Sciatic nerve (tissue), 2 donors: ENCODE measurements at regions not wholly inside any gene's neighbourhood (a gene's known extent, or its start where the extent isn't known, plus 50 kb on each side); places are given as distances from the start of the nearest gene placed in this dataset.
"Not testable (repeated sequence)": the region's sequence is repeated elsewhere in the genome, so short reads cannot be mapped to it uniquely, and the experiment has no call there.

ENCODE experiments used
- ATAC-seq: fragments of 200-7000 bp; cut with Tn5 transposase; one replicate; pipeline ENCODE4 v1.9.1; 2020; ENCODE audit warnings: mild to moderate bottlenecking, moderate library complexity
- DNase-seq: peaks from one replicate; pipeline ENCODE4 v3.0.0-alpha.2; 2020; ENCODE audit warnings: low spot score
- intact Hi-C: fragments of 100-400 bp; cut with DNase I; formaldehyde crosslinking; loops from one replicate; pipeline ENCODE4 v1.14.2; 2022
- donor health status: DM: no; HTN: no; CAD: no.
- donor health status: DM: no; HTN: no; CAD: no.

- intact Hi-C loops, result no loop called here
- DNase-seq (no peak), ATAC-seq (no peak)
Observed at GRCh38 chr21:27578741-27579265, 611.9 kb upstream of the ADAMTS5 start.

DNA sequence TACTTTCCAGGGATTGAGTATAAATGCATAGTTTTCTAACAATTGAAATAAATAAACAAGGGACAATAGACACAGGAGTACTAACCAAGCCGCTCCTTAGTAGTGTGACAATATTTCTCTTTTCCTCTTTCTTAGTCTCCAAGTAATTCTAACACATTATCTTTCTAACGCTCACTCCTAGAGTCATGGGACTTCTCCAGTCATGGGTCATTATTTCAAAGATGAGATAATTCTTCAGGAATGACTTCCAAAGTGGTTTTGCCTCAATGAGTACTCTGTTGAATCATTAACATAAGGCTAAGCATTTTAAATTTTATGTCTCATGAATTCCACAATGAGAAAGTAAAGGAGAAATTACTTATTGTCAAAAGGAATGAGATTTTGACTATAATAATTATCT lies 605.8 kb upstream of the ADAMTS5 start:
- no peak for ATAC-seq
- intact Hi-C loops, result no loop called here
- DNase-seq, result no peak

GRCh38 chr21:27571706-27572105 lies 604.8 kb upstream of the ADAMTS5 start:
- intact Hi-C loops, result no loop called here
- DNase-seq, result no peak
- ATAC-seq, result no peak

- intact Hi-C loops, result no loop called here
- ATAC-seq (peak; percentile 93), DNase-seq (peak; percentile 63)
Observed at GRCh38 chr21:27570306-27570868, 603.5 kb upstream of the ADAMTS5 start.

GRCh38 chr21:27569831-27570230 lies 602.9 kb upstream of the ADAMTS5 start:
- DNase-seq (no peak), ATAC-seq (peak; percentile 32)
- intact Hi-C loops, result no loop called here

DNA sequence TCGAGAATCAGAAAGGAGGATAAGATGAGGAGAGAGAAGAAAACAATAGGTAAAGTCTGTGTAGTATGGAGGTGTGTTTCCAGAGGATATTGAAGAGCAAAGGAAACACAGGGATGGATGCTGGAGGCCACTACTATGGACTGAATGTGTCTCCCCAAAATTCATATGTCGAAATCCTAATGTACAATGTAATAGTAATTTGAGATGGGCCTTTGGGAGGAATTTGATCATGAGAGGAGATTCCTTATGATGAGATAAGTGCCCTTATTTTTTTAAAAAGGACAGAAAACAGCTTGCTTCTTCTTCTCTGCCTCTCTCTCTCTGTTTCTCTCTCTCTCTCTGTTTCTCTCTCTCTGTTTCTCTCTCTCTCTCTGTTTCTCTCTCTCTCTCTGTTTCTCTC lies 602.2 kb upstream of the ADAMTS5 start:
- ATAC-seq (no peak), DNase-seq (no peak)
- intact Hi-C loops, result no loop called here

- intact Hi-C loops, result no loop called here
- DNase-seq (no peak), ATAC-seq (no peak)
Observed at GRCh38 chr21:27567381-27567780, 600.5 kb upstream of the ADAMTS5 start.

DNA sequence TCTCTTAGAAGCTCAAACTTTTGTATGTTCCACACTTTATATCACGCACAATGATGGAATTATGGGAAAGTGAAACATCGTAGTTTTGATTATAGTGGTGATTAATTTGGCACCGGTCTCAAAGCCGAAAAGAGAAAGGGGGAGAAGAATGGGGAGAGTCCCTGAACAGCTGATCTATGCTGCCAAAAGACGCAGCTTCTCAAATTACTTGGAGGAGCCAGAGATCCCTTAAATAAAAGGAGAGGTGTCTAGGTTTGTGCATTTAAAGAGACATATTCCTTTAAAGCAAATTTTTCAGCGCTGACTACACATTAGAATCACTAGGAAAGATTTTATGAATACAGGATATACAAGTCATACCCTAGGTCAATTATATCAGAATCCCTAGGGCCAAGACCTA lies 599.6 kb upstream of the ADAMTS5 start:
- no peak for ATAC-seq
- DNase-seq, result no peak
- intact Hi-C loops, result no loop called here

DNA sequence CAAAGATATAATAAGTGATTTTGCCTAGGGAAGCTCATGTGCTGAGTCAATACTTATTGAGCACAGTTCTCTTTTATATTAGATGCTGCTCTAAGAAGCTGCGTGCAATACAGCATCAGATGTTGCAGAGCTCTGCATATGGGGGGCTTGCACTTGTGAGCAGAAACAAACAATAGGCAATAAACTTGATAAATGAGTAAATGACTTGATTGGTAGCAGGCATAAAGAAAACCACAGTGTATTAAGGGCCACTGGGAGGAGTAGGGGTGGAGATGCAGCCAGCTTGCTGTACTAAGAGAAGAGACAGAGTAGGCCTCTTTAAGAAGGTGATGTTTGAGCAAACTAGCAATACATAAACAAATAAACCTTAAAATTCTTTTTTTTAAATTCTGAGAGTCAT lies 598.5 kb upstream of the ADAMTS5 start:
- intact Hi-C loops, result no loop called here
- ATAC-seq (no peak), DNase-seq (no peak)

DNA sequence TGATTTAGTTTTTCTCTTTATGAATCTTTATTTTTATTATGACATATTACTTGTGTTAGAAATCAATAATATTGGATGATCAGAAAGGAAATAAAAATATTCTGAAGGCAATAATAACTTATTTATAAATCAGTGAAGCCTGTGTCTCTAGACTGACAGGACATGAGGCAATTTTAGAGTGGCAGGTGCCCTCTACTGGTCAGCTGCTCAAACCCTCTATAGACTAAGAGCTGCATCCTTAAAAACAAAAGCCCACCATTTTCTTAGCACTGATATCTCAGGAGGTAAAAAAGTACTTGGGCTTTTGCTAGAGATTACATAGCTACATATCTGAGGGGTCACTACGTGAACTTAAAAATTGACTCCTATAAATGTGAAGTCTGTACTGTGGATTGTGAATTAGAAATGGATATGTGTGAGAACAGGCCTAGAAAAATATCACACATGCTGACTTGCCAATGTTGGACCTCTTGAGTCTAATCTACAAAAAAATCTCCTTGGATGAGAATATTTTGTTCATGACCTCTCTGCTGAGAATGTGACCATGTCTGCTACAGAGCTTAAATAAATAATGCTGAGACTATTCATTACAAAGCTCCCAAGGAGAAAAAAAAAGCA lies 597.9 kb upstream of the ADAMTS5 start:
- DNase-seq (peak; percentile 62), ATAC-seq (peak; percentile 66)
- intact Hi-C loops, result no loop called here

DNA sequence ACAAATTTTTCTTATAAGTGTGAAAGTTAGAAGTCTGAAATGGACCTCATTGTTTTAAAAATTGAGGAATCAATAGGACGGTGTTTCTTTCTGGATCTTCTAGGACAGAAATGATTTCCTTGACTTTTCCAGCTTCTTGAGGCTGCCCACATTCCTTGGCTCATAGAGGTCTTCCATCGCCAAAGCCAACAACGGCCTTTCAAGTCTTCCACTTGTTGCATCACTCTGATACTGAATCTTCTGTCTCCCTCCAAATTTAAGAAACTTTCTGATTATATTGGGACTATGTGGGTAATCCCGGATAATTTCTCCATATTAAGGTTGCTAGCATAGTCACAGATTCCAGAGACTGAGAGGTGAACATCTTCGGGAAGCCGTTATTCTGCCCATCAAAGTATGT lies 595.4 kb upstream of the ADAMTS5 start:
- no peak for DNase-seq
- intact Hi-C loops, result no loop called here
- ATAC-seq, result peak; percentile 59

- no peak for DNase-seq
- ATAC-seq, result peak; percentile 77
- intact Hi-C loops, result no loop called here
Observed at GRCh38 chr21:27561116-27561515, 594.2 kb upstream of the ADAMTS5 start.

DNA sequence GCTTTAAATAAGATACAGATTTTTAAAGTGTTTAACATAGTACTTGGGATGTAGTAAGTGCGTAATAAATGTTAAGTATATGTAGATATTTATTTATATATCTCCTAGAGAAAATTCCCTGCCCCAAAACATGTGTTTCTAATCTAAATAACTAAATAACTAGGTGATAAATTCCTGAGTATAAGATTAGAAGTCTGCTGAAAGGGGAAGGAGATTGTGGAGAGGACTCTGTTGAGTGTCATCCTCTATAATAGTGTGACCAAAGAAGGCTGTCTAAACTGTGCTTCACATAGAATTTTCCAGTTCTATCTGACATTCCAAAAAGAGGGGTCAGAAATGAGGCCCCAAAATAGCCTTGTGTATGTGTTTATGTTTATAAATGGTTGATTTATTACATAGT lies 590.5 kb upstream of the ADAMTS5 start:
- intact Hi-C loops, result no loop called here
- no peak for ATAC-seq
- no peak for DNase-seq

DNA sequence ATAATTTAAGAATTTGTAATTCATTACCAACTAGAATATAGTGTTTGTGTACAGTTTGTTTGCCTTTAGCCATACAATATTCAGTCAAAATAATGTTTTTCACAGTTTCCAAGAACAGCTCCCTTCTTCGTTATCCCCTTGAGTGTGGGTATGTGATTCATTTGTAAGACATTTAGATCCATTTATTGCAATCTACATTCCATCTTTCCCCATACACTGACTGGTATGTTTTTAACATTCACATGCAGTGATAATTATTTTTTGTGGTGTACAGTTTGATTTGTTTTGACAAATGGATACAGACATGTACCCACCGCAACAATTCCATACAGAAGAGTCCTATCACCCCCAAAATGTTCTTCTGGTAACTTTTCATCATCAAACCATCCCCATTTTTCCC lies 589.1 kb upstream of the ADAMTS5 start:
- intact Hi-C loops, result no loop called here
- ATAC-seq (no peak), DNase-seq (no peak)

DNA sequence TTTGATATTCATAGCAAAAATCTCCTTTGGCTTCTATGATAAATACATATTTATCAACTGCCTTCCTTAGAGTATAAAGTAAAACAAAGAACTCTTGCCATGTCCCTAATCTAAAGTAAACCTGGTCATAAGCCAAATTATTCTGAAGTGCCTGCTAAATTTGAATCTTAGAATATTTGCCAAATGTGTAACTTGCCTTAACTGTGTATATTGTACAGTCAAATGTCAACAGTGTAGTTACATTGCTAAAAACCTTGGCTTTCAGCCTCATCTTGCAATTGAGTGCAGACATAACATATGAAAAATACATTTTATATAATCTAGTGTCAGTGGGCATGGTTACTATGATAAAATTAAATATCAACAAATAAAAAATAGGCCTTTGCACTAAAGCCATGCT lies 583.4 kb upstream of the ADAMTS5 start:
- no peak for ATAC-seq
- intact Hi-C loops, result no loop called here
- no peak for DNase-seq

DNA sequence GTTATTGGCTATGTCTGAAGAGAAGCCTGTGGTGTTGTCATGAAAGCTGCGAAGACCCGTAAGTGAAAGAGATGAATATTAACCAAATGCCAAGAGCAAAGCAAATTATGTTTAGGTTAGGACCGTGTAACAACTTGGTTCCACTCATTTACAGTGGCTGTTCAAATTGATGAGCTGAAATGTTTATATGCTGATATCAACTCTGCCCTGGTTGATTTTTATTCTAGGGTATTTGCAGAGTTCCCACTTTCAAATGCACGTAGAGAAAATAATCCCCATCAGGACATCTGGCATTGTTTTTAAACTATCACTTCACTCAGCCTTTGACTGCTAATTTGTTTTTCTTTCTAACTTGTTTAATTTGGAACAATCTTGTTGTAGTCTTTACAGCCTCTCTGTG lies 581.6 kb upstream of the ADAMTS5 start:
- no peak for ATAC-seq
- no peak for DNase-seq
- intact Hi-C loops, result no loop called here

GRCh38 chr21:27545754-27546349 lies 579.0 kb upstream of the ADAMTS5 start:
- intact Hi-C loops, result no loop called here
- DNase-seq, result no peak

GRCh38 chr21:27542126-27542525 lies 575.2 kb upstream of the ADAMTS5 start:
- DNase-seq, intact Hi-C loops, ATAC-seq: not testable (repeated sequence)

More at GRCh38 chr21:27545754-27546349, 579.0 kb upstream of the ADAMTS5 start:
- ATAC-seq, result no peak

- intact Hi-C loops, result no loop called here
- DNase-seq (no peak), ATAC-seq (no peak)
Observed at GRCh38 chr21:27536319-27536718, 569.4 kb upstream of the ADAMTS5 start.

GRCh38 chr21:27535188-27535587 lies 568.3 kb upstream of the ADAMTS5 start:
- intact Hi-C loops, result no loop called here
- ATAC-seq (no peak), DNase-seq (no peak)

- intact Hi-C loops, result no loop called here
- ATAC-seq (no peak), DNase-seq (no peak)
Observed at GRCh38 chr21:27534206-27534605, 567.3 kb upstream of the ADAMTS5 start.
